ENCODE measurements at regions not wholly inside any gene's neighbourhood (a gene's known extent, or its start where the extent isn't known, plus 50 kb on each side); places are given as distances from the start of the nearest gene placed in this dataset.

DNA sequence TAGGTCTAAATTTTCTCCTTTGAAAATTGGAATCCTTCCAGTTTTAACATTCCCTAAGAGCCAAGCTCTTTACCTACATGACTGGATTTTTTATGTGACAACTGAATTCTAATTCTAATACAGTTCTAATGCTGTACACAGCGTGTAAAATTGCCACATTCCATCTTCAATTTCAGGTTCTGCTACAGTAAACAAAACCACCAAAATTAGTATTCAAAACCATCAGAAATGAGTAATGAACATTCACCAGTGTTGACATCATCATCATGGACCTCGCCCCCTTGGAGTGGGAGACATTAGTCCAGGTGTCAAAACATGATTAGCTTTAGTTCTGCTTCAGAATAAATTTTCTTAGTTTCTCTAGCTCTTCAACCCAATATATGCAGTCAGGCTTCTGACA lies 133.6 kb downstream of the MBD2 start:
- no peak for TF ChIP-seq EZH2 (IDR thresholded peaks at IDR 0.05; ENCODE audit: low read length, missing control alignments)
- TF ChIP-seq, protein P1, sequence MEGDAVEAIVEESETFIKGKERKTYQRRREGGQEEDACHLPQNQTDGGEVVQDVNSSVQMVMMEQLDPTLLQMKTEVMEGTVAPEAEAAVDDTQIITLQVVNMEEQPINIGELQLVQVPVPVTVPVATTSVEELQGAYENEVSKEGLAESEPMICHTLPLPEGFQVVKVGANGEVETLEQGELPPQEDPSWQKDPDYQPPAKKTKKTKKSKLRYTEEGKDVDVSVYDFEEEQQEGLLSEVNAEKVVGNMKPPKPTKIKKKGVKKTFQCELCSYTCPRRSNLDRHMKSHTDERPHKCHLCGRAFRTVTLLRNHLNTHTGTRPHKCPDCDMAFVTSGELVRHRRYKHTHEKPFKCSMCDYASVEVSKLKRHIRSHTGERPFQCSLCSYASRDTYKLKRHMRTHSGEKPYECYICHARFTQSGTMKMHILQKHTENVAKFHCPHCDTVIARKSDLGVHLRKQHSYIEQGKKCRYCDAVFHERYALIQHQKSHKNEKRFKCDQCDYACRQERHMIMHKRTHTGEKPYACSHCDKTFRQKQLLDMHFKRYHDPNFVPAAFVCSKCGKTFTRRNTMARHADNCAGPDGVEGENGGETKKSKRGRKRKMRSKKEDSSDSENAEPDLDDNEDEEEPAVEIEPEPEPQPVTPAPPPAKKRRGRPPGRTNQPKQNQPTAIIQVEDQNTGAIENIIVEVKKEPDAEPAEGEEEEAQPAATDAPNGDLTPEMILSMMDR (conservative IDR thresholded peaks at IDR 0.05 in 1 of 2, IDR thresholded peaks at IDR 0.05 in 1 of 2; ENCODE audit: low read depth in 1 of 2, low read length in 2 of 2): no peak
- Histone ChIP-seq H3K27me3 (ENCODE audit: control insufficient read depth, insufficient read depth, low read length) (no peaks in the 10 kb centered on the region), H3K4me3 (replicated peaks in 1 of 4; ENCODE audit: control extremely low read depth in 1 of 4, insufficient read depth in 1 of 4, low read depth in 3 of 4, low read length in 4 of 4) (no peak overlapping the region), H3K4me2 (ENCODE audit: extremely low read depth, insufficient read depth, low read length) (no peak overlapping the region), H2AFZ (ENCODE audit: low read length) (no peak overlapping the region), H4K20me1 (ENCODE audit: control insufficient read depth, extremely low read depth, insufficient read depth, low read length) (no peaks in the 10 kb centered on the region), H3K4me1 (ENCODE audit: control insufficient read depth, extremely low read depth, insufficient read depth, low read length) (no peaks in the 10 kb centered on the region), H3K36me3 (ENCODE audit: control insufficient read depth, insufficient read depth, low read length) (no peaks in the 10 kb centered on the region), H3K9me3 (ENCODE audit: control insufficient read depth, insufficient read depth, low read depth, low read length) (no peaks in the 10 kb centered on the region), H3K27ac (ENCODE audit: insufficient read depth, low read length) (no peak overlapping the region), H3K9ac (ENCODE audit: insufficient read depth, low read length) (no peak overlapping the region), H3K79me2 (ENCODE audit: control insufficient read depth, insufficient read depth, low read length) (no peaks in the 10 kb centered on the region)
- peak in 1 of 2 donors; percentile 55 for DNase-seq (ENCODE audit: low read depth in 2 of 2)

DNA sequence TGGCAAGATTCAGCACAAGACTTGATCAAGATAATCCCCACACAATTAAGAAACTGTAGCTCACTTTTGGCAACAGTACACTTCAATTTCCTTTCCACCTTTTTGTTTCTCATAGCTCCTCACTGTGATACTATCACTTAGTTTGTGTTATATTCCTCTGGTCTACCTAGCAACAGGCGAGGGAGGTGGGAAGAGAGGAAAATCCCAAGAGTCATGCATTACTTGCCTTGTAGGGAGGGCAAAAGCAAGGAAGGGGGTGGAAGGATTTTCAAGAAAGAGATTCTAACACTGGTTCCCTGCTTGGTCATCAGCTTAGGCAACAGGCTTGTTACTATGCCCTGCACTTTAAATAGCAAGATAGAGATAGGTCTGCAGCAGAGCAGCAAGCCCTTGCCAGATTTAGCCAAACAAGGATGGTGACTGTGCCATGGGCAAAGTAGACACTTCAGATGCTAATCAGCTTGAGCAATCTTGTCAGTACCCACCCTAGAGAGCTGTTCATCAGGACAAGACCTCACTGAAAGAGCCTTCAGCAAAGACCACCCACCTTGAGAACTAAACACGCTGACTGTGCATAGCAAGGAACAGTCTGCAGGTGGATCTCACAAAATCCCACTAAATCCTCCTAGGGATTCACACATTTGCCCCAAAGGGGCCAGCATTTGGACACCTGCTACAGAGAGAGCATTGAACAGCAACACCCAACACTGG lies 134.6 kb downstream of the MBD2 start:
- TF ChIP-seq, protein P1 (conservative IDR thresholded peaks at IDR 0.05 in 1 of 2, IDR thresholded peaks at IDR 0.05 in 1 of 2; ENCODE audit: low read depth in 1 of 2, low read length in 2 of 2): no peak
- no peak for TF ChIP-seq EZH2 (IDR thresholded peaks at IDR 0.05; ENCODE audit: low read length, missing control alignments)

GRCh38 chr18:54086863-54087262 lies 137.6 kb downstream of the MBD2 start:
- Histone ChIP-seq H3K27ac (ENCODE audit: insufficient read depth, low read length) (no peak overlapping the region), H3K4me2 (ENCODE audit: extremely low read depth, insufficient read depth, low read length) (no peak overlapping the region), H3K9ac (ENCODE audit: insufficient read depth, low read length) (no peak overlapping the region)

More for the DNA sequence above, 134.6 kb downstream of the MBD2 start:
- Histone ChIP-seq H3K36me3 (ENCODE audit: control insufficient read depth, insufficient read depth, low read length) (no peaks in the 10 kb centered on the region), H3K4me2 (ENCODE audit: extremely low read depth, insufficient read depth, low read length) (no peak overlapping the region), H3K79me2 (ENCODE audit: control insufficient read depth, insufficient read depth, low read length) (no peaks in the 10 kb centered on the region), H2AFZ (ENCODE audit: low read length) (no peak overlapping the region), H3K4me1 (ENCODE audit: control insufficient read depth, extremely low read depth, insufficient read depth, low read length) (no peaks in the 10 kb centered on the region), H3K4me3 (replicated peaks in 1 of 4; ENCODE audit: control extremely low read depth in 1 of 4, insufficient read depth in 1 of 4, low read depth in 3 of 4, low read length in 4 of 4) (no peak overlapping the region), H4K20me1 (ENCODE audit: control insufficient read depth, extremely low read depth, insufficient read depth, low read length) (no peaks in the 10 kb centered on the region), H3K27ac (ENCODE audit: insufficient read depth, low read length) (no peak overlapping the region), H3K9ac (ENCODE audit: insufficient read depth, low read length) (no peak overlapping the region), H3K9me3 (ENCODE audit: control insufficient read depth, insufficient read depth, low read depth, low read length) (no peaks in the 10 kb centered on the region), H3K27me3 (ENCODE audit: control insufficient read depth, insufficient read depth, low read length) (no peaks in the 10 kb centered on the region)
- DNase-seq (ENCODE audit: low read depth in 2 of 2): no peak

More at GRCh38 chr18:54086863-54087262, 137.6 kb downstream of the MBD2 start:
- H3K9me3 ChIP-seq (ENCODE audit: control insufficient read depth, insufficient read depth, low read depth, low read length): no peaks in the 10 kb centered on the region
- no peaks in the 10 kb centered on the region for H3K79me2 ChIP-seq (ENCODE audit: control insufficient read depth, insufficient read depth, low read length)
- H3K4me1 ChIP-seq (ENCODE audit: control insufficient read depth, extremely low read depth, insufficient read depth, low read length): no peaks in the 10 kb centered on the region
- no peak for TF ChIP-seq EZH2 (IDR thresholded peaks at IDR 0.05; ENCODE audit: low read length, missing control alignments)
- TF ChIP-seq, protein P1 (conservative IDR thresholded peaks at IDR 0.05 in 1 of 2, IDR thresholded peaks at IDR 0.05 in 1 of 2; ENCODE audit: low read depth in 1 of 2, low read length in 2 of 2): no peak
- no peak for DNase-seq (ENCODE audit: low read depth in 2 of 2)
- no peak overlapping the region for H3K4me3 ChIP-seq (replicated peaks in 1 of 4; ENCODE audit: control extremely low read depth in 1 of 4, insufficient read depth in 1 of 4, low read depth in 3 of 4, low read length in 4 of 4)
- no peaks in the 10 kb centered on the region for H3K36me3 ChIP-seq (ENCODE audit: control insufficient read depth, insufficient read depth, low read length)
- no peaks in the 10 kb centered on the region for H3K27me3 ChIP-seq (ENCODE audit: control insufficient read depth, insufficient read depth, low read length)
- H4K20me1 ChIP-seq (ENCODE audit: control insufficient read depth, extremely low read depth, insufficient read depth, low read length): no peaks in the 10 kb centered on the region
- no peak overlapping the region for H2AFZ ChIP-seq (ENCODE audit: low read length)

Data from fibroblast of lung (primary cell).